ENCODE measurements at regions not wholly inside any gene's neighbourhood (a gene's known extent, or its start where the extent isn't known, plus 50 kb on each side); places are given as distances from the start of the nearest gene placed in this dataset.

DNA sequence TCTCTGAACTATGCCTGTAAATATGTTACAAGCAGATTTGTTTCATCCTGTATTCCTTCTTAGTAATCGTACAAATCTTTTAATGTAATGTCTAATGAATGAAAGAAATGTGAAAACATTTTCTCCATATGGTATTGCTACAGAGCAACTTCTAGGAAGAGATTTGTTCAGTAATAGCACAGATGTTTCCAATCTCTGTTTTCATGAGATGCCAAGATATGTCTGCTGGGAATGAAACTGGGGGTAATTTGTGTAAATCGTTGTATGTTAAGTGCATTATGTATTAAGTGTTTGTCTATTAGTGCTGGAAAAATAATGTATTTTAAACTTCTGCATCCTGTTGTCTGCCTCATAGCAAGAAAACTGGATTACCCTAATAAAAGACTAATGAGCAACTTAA lies 722.2 kb upstream of the EYS start:
- TF ChIP-seq SIN3A (IDR thresholded peaks at IDR 0.05; ENCODE audit: borderline replicate concordance, insufficient read depth, low read length) (no peak), POLR2AphosphoS5 (IDR thresholded peaks at IDR 0.05; ENCODE audit: low read depth, low read length) (no peak), TAF1 (IDR thresholded peaks at IDR 0.05; ENCODE audit: borderline replicate concordance, insufficient read depth, low read length) (no peak), FOXP2 (optimal IDR thresholded peaks at IDR 0.05; ENCODE audit: borderline replicate concordance, extremely low read depth, extremely low read length, insufficient read depth) (no peak)
- TF ChIP-seq, protein P1, sequence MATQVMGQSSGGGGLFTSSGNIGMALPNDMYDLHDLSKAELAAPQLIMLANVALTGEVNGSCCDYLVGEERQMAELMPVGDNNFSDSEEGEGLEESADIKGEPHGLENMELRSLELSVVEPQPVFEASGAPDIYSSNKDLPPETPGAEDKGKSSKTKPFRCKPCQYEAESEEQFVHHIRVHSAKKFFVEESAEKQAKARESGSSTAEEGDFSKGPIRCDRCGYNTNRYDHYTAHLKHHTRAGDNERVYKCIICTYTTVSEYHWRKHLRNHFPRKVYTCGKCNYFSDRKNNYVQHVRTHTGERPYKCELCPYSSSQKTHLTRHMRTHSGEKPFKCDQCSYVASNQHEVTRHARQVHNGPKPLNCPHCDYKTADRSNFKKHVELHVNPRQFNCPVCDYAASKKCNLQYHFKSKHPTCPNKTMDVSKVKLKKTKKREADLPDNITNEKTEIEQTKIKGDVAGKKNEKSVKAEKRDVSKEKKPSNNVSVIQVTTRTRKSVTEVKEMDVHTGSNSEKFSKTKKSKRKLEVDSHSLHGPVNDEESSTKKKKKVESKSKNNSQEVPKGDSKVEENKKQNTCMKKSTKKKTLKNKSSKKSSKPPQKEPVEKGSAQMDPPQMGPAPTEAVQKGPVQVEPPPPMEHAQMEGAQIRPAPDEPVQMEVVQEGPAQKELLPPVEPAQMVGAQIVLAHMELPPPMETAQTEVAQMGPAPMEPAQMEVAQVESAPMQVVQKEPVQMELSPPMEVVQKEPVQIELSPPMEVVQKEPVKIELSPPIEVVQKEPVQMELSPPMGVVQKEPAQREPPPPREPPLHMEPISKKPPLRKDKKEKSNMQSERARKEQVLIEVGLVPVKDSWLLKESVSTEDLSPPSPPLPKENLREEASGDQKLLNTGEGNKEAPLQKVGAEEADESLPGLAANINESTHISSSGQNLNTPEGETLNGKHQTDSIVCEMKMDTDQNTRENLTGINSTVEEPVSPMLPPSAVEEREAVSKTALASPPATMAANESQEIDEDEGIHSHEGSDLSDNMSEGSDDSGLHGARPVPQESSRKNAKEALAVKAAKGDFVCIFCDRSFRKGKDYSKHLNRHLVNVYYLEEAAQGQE (IDR thresholded peaks at IDR 0.05; ENCODE audit: insufficient read depth in 1 of 2, low read depth in 2 of 2, low read length in 2 of 2), result no peak

DNA sequence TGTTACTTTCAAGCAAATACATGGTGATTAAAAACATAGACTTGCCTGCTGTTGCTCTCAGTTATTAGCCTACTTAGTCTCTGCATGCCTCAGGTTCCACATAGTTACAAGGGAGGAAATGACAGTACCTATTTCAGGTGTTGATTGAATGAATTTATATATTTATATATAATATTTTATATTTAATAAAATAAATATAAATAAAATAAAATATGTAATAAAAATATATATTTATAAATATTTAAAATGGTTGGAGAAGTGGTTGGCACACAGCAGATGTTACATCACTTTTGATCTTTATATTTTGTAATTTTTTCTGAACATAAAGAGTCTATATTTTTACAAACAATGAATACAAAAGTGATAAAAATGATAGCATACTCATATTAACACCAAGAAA lies 716.0 kb upstream of the EYS start:
- TF ChIP-seq SIN3A (IDR thresholded peaks at IDR 0.05; ENCODE audit: borderline replicate concordance, insufficient read depth, low read length) (no peak), POLR2AphosphoS5 (IDR thresholded peaks at IDR 0.05; ENCODE audit: low read depth, low read length) (no peak), TAF1 (IDR thresholded peaks at IDR 0.05; ENCODE audit: borderline replicate concordance, insufficient read depth, low read length) (no peak), FOXP2 (optimal IDR thresholded peaks at IDR 0.05; ENCODE audit: borderline replicate concordance, extremely low read depth, extremely low read length, insufficient read depth) (no peak)
- TF ChIP-seq, protein P1 (IDR thresholded peaks at IDR 0.05; ENCODE audit: insufficient read depth in 1 of 2, low read depth in 2 of 2, low read length in 2 of 2), result no peak

DNA sequence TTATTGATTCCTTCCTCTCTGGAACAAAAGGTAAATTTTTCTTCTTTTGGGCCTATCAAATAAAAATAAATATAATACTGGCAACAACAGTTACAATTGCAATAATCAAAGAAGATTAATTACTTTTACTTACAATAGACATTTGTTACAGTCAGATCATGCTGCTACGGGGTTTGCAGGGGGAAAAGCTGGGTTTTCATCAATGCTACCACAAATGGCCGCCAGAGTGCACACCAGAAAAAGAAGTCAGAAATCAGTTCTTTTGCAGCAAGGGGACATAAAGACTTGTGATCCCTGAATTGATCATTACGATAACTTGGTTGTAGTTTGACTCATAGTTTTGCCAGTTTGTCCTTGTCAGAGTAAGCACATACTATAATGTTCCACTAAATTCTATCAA lies 714.5 kb upstream of the EYS start:
- TF ChIP-seq TAF1 (IDR thresholded peaks at IDR 0.05; ENCODE audit: borderline replicate concordance, insufficient read depth, low read length) (no peak), POLR2AphosphoS5 (IDR thresholded peaks at IDR 0.05; ENCODE audit: low read depth, low read length) (no peak), SIN3A (IDR thresholded peaks at IDR 0.05; ENCODE audit: borderline replicate concordance, insufficient read depth, low read length) (no peak), FOXP2 (optimal IDR thresholded peaks at IDR 0.05; ENCODE audit: borderline replicate concordance, extremely low read depth, extremely low read length, insufficient read depth) (no peak)
- TF ChIP-seq, protein P1 (IDR thresholded peaks at IDR 0.05; ENCODE audit: insufficient read depth in 1 of 2, low read depth in 2 of 2, low read length in 2 of 2), result no peak

DNA sequence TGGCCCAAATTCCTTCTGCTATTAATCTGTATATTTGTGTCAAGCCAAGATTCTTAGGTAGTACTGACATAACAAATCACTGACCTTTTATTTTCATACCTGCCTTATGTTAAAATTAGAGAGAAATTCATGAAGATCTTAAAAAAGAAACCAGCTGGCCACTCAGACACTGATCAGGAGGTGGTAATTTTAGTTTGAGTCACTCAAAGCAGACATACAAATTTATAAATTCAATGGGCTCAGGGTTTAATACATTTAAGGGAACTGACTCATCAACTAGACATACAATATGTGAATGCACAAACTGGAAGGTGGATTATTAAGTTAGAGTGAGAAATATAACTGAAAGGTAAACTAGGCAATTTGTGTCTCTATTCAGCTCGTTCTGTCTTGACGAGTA lies 711.9 kb upstream of the EYS start:
- TF ChIP-seq POLR2AphosphoS5 (IDR thresholded peaks at IDR 0.05; ENCODE audit: low read depth, low read length) (no peak), TAF1 (IDR thresholded peaks at IDR 0.05; ENCODE audit: borderline replicate concordance, insufficient read depth, low read length) (no peak), SIN3A (IDR thresholded peaks at IDR 0.05; ENCODE audit: borderline replicate concordance, insufficient read depth, low read length) (no peak), FOXP2 (optimal IDR thresholded peaks at IDR 0.05; ENCODE audit: borderline replicate concordance, extremely low read depth, extremely low read length, insufficient read depth) (no peak)
- TF ChIP-seq, protein P1 (IDR thresholded peaks at IDR 0.05; ENCODE audit: insufficient read depth in 1 of 2, low read depth in 2 of 2, low read length in 2 of 2), result no peak

DNA sequence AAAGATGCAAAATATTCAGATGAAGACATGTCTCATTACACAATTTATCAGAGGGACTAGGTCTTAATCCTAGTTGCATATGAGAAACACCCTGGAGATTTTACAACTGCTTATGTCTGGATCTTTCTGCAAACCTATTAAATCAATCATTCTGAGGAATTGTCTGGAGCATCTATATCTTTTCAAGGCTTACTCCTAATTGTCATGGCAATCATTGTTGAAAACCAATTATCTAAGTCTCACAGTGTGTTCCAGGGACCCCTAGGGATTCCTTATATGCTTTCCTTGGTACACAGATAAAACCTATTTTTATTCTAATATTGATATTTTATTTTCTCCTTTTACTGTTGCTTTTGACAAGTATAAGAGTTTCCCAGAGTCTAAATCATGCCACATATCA lies 696.9 kb upstream of the EYS start:
- no peak for TF ChIP-seq FOXP2 (optimal IDR thresholded peaks at IDR 0.05; ENCODE audit: borderline replicate concordance, extremely low read depth, extremely low read length, insufficient read depth)
- TF ChIP-seq TAF1 (IDR thresholded peaks at IDR 0.05; ENCODE audit: borderline replicate concordance, insufficient read depth, low read length), result no peak
- no peak for TF ChIP-seq SIN3A (IDR thresholded peaks at IDR 0.05; ENCODE audit: borderline replicate concordance, insufficient read depth, low read length)
